Bronchial epithelial cell (primary cell): ENCODE measurements at regions not wholly inside any gene's neighbourhood (a gene's known extent, or its start where the extent isn't known, plus 50 kb on each side); places are given as distances from the start of the nearest gene placed in this dataset.

Experiments used
- DNase-seq: peaks from one replicate; pipeline ENCODE4 v3.0.0-alpha.2; 2010; ENCODE audit warnings: low read depth
- FAIRE-seq: peaks from 2 replicates; lab custom pipeline; 2011; peaks lifted over from hg19 to GRCh38; lab: Jason Lieb, UNC
- H3K27me3 ChIP-seq: 2 replicates; pipeline ENCODE4 v1.5.1; 2011; ENCODE audit warnings: low read length; ENCODE audit not compliant: control insufficient read depth, insufficient read depth
- H3K36me3 ChIP-seq: 2 replicates; pipeline ENCODE4 v1.5.1; 2011; ENCODE audit warnings: low read length; ENCODE audit not compliant: control insufficient read depth, insufficient read depth
- H3K4me3 ChIP-seq: 2 replicates; pipeline ENCODE4 v1.5.1; 2011; ENCODE audit warnings: mild to moderate bottlenecking, low read depth, low read length, control low read depth
- TF ChIP-seq, protein P1 (sequence below): IDR thresholded peaks from 2 replicates; pipeline ENCODE4 v1.5.1; 2011; ENCODE audit warnings: mild to moderate bottlenecking, moderate library complexity, low read length, control low read depth, inconsistent platforms; ENCODE audit not compliant: insufficient read depth, severe bottlenecking

DNA sequence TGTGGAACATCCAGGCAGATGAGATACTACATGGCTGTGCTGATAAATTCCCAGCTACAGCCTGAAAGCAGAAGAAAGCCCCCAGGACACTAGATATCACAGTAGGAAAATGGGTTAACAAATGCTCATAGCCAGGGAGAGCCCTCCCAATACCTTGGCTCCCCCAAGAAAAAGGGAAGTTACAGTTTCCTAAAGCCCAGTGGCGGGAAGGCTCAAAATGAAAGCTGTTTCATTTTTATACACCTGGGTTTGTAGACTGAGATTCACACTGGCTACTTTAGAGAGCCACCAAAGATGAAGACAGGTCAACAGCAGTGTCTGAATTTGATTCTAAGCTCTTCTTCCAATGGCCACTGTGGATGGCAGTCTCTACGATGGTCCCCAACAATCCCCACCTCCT, 55.0 kb upstream of the TOPAZ1 start:
- Histone ChIP-seq H3K36me3 (no peaks in the 10 kb centered on the region), H3K4me3 (no peak overlapping the region), H3K27me3 (peaks cover 4% of the 10 kb centered on the region)
- FAIRE-seq (no peak), DNase-seq (no peak)
- TF ChIP-seq, protein P1, sequence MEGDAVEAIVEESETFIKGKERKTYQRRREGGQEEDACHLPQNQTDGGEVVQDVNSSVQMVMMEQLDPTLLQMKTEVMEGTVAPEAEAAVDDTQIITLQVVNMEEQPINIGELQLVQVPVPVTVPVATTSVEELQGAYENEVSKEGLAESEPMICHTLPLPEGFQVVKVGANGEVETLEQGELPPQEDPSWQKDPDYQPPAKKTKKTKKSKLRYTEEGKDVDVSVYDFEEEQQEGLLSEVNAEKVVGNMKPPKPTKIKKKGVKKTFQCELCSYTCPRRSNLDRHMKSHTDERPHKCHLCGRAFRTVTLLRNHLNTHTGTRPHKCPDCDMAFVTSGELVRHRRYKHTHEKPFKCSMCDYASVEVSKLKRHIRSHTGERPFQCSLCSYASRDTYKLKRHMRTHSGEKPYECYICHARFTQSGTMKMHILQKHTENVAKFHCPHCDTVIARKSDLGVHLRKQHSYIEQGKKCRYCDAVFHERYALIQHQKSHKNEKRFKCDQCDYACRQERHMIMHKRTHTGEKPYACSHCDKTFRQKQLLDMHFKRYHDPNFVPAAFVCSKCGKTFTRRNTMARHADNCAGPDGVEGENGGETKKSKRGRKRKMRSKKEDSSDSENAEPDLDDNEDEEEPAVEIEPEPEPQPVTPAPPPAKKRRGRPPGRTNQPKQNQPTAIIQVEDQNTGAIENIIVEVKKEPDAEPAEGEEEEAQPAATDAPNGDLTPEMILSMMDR = no peak
